C4-2B (cell line): ENCODE measurements at regions not wholly inside any gene's neighbourhood (a gene's known extent, or its start where the extent isn't known, plus 50 kb on each side); places are given as distances from the start of the nearest gene placed in this dataset.
"Not testable (repeated sequence)": the region's sequence is repeated elsewhere in the genome, so short reads cannot be mapped to it uniquely, and the experiment has no call there.

Experiments
- H3K27ac ChIP-seq: fragments of 450-650 bp; 2 replicates; pipeline ENCODE4 v1.5.1; 2017
- ZFX ChIP-seq: fragments of 450-650 bp; IDR thresholded peaks from 2 replicates; pipeline ENCODE4 v1.6.1; 2017
- TF ChIP-seq, protein P1 (sequence below): fragments of 450-650 bp; conservative IDR thresholded peaks from 2 replicates; pipeline ENCODE4 v1.5.1; 2017; ENCODE audit warnings: mild to moderate bottlenecking

DNA sequence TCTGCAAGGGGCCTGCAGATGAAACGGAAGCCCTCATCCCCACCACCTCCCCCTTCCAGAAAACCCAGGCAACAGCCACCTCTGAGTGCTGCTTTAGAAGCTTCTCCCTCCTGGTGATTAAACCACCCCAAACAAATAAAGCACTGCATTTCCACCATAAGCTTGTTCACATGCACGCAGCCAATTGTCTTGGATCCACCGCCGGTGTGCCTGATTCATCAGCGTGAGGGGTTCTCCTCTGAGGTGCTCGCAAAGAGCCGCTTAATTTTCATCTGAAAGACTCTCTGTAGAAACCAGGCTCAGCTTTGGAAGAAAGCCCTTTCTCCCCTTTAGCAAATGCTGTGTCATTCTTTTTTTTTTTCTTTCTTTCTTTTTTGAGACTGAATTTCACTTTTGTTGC lies 155.2 kb upstream of the EEF2KMT start:
- H3K27ac ChIP-seq: no peak overlapping the region
- TF ChIP-seq ZFX: no peak
- TF ChIP-seq, protein P1, sequence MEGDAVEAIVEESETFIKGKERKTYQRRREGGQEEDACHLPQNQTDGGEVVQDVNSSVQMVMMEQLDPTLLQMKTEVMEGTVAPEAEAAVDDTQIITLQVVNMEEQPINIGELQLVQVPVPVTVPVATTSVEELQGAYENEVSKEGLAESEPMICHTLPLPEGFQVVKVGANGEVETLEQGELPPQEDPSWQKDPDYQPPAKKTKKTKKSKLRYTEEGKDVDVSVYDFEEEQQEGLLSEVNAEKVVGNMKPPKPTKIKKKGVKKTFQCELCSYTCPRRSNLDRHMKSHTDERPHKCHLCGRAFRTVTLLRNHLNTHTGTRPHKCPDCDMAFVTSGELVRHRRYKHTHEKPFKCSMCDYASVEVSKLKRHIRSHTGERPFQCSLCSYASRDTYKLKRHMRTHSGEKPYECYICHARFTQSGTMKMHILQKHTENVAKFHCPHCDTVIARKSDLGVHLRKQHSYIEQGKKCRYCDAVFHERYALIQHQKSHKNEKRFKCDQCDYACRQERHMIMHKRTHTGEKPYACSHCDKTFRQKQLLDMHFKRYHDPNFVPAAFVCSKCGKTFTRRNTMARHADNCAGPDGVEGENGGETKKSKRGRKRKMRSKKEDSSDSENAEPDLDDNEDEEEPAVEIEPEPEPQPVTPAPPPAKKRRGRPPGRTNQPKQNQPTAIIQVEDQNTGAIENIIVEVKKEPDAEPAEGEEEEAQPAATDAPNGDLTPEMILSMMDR: no peak

DNA sequence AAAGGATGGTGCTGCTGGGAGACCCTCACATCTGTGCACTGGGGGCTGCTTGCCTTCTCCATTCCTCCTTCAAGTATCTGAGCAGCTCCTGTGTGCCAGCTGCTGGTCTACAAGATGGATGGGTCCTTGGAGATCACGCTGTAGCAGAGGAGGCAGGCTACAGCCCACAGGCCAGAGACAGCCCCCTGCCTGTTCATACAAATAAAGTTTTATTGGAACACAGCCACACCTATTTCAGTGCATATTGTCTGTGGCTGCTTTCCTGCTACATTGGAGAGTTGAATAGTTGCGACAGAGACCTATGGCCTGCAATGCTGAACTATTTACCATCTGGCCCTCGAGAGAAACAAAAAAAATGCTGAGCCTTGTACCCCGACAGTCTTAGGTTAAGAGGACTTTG lies 149.8 kb upstream of the EEF2KMT start:
- H3K27ac ChIP-seq: not testable (repeated sequence)

DNA sequence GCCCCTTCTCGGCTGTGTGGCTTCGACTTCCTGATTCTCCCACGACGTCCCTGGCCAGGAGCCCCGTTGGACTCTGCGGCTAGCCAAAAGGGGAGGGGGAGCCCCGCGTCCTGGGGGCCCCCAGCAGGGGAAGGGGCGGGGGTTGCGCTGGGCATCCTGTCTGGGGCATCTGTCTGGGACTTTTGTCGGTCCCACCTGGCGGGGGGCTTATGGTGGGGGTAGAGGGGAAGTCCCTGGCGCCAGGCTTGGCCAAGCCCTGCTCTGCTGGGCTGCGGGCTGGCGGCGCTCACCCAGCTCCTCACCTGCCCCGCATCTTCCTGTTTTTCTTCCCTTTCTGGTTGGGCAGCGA lies 142.7 kb upstream of the EEF2KMT start:
- not testable (repeated sequence) for H3K27ac ChIP-seq

DNA sequence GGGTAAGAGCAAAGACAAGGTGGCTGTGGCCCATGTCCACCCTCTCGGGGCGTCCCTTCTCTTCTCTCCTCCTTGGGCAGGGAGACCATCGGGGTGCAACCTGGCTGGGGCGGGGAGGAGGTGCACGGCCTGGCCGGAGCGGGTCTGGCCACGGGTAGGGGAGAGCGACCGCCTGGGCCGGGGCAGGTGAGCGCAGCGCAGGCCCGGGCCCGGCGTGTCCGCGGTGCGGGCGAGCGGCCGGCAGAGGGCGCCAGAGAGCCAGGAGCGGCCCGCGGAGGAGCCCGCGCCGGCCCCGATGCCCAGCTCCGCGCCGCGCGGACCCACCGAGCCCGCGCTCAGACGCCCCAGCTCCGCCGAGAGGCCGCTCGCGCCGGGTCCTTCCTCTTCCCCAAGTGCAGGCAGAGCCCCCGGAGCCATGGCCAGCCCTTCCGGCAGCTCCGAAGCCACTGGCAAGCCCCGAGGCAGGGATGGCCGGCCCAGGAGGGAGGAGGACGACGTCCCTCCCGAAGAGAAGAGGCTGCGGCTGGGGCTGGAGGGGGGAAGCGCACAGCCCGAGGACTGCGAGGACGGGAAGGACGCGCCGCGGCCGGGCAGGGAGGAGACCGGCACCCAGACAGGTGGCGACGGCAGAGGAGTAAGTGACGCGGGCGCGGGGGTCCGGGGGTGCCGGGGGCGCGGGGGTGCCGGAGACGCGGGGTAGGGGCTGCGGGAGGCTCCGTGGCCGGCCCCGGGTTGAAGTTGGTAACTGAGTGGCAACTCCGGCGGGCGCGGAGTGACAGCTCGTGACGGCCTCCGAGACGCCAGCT lies 142.1 kb upstream of the EEF2KMT start:
- H3K27ac ChIP-seq: not testable (repeated sequence)
- TF ChIP-seq, protein P1: peak; percentile 81

DNA sequence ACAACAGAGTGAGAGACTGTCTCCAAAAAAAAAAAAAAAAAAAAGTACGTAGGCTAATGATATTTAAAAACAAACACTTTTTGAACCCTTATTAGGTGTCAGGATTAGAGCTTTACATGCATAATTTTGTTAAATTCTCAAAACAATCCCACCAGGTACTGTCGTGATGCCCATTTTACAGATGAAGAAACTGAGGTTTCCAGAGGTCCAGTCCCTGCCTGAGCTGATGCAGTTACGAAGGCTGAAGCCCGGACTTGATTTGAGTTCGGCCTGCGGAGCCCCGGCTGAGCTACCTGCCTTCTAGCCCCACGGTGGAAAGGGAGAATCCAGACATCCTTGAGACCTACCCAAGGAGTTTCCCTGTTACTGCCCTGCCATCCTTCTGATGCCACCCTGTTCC lies 137.5 kb upstream of the EEF2KMT start:
- no peak overlapping the region for H3K27ac ChIP-seq
- no peak for TF ChIP-seq ZFX
- TF ChIP-seq, protein P1: no peak

DNA sequence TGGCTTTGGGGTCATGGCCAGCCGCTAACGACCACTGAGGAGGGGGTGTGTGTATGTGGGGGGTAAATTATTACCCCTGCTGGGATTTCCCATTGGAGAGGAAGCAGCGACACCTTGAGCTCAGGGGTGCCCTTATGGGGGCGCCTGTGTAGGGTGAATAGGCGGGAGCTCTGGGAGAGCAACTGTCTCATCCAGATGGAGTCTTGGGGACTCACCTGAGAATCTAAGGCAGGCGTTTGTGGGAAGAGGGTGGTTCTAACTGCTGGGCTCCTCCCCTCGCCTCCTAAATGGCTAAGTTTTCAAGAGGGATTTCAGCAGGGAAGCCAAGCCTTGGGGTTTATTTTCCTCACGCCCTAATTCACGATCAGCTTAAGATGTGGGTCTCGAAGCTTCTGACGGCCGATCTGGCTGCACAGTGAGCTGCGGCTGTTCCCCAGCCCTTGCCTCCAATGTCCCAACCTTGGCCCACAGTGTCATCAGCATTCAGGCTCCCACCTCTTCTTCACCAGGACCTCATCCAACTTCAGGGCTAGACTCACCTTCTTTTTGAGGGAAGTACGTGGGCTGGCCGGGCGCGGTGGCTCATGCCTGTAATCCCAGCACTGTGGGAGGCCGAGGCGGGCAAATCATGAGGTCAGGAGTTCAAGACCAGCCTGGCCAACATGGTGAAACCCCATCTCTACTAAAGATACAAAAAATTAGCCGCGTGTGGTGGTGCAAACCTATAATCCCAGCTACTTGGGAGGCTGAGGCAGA lies 136.9 kb upstream of the EEF2KMT start:
- TF ChIP-seq, protein P1: no peak
- TF ChIP-seq ZFX: no peak
- no peak overlapping the region for H3K27ac ChIP-seq

DNA sequence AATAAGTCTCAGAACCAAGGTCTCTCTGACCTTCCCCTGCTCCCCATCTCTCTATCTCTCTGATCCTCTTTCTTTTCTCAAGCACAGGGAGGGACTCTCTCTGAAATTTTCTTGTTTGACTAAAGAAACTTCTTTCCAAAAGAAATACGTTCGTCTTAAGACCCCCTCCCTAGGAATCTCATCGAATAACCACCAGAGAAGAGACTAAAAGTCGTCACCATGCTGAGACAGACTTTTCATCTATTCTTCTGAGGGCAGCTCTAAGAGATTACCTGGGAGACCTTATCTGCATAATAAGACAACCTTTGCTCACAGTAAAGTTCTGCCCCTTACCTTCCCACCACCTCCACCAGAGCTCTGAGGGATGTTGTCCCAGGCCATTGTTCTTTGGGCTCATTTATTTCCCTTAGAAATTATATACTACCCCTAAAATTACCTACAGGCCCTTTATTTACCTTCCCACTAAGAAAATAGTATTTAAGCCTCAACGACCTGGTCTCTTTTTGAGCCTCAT lies 133.7 kb upstream of the EEF2KMT start:
- TF ChIP-seq ZFX: no peak
- TF ChIP-seq, protein P1: no peak
- no peak overlapping the region for H3K27ac ChIP-seq

DNA sequence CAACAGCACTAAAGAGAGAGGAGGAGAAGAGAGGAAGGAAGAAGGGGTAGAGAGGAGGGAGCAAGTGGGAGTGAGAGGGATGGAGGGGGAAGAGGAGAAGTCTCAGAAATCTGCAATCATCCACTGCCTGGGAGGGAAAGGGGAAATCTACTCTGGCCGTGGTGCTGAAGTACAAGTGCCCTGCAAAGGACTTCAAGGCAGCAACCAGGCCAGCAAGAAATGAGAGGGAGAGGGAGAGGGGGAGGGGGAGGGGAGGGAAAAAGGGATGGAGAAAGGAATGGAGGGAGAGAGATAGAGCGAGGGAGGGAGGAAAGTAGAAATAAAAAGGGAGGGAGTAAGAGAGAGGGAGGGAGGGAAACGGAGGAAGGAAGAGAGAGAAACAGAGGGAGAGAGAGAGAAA lies 130.8 kb upstream of the EEF2KMT start:
- no peak overlapping the region for H3K27ac ChIP-seq
- TF ChIP-seq, protein P1: no peak
- no peak for TF ChIP-seq ZFX
